GM12865 (cell line): ENCODE measurements at regions not wholly inside any gene's neighbourhood (a gene's known extent, or its start where the extent isn't known, plus 50 kb on each side); places are given as distances from the start of the nearest gene placed in this dataset.

Source experiments
- DNase-seq: peaks from one replicate; pipeline ENCODE4 v3.0.0; 2010; ENCODE audit warnings: low read depth
- H3K4me3 ChIP-seq: 2 replicates; pipeline ENCODE4 v1.5.1; 2011; ENCODE audit warnings: mild to moderate bottlenecking, low read depth, low read length, control low read depth
- CTCF ChIP-seq: IDR thresholded peaks from 2 replicates; pipeline ENCODE4 v1.5.1; 2011; ENCODE audit warnings: low read length, control low read depth, low read depth, inconsistent platforms; ENCODE audit not compliant: insufficient read depth; ENCODE audit errors: missing control alignments

GRCh38 chr11:128398517-128399250, 188.7 kb downstream of the ETS1 start:
- no peak for DNase-seq
- no peak overlapping the region for H3K4me3 ChIP-seq
- no peak for TF ChIP-seq CTCF

GRCh38 chr11:128397362-128397761, 190.0 kb downstream of the ETS1 start:
- DNase-seq: no peak
- no peak overlapping the region for H3K4me3 ChIP-seq
- no peak for TF ChIP-seq CTCF

- H3K4me3 ChIP-seq: no peak overlapping the region
- no peak for TF ChIP-seq CTCF
- DNase-seq: no peak
Measured at GRCh38 chr11:128394431-128395089, 192.8 kb downstream of the ETS1 start.

GRCh38 chr11:128392259-128392658, 195.1 kb downstream of the ETS1 start:
- no peak overlapping the region for H3K4me3 ChIP-seq
- no peak for TF ChIP-seq CTCF
- no peak for DNase-seq

GRCh38 chr11:128391811-128392210, 195.5 kb downstream of the ETS1 start:
- TF ChIP-seq CTCF: no peak
- no peak for DNase-seq
- no peak overlapping the region for H3K4me3 ChIP-seq

GRCh38 chr11:128390246-128390645, 197.1 kb downstream of the ETS1 start:
- TF ChIP-seq CTCF: no peak
- DNase-seq: no peak
- no peak overlapping the region for H3K4me3 ChIP-seq
